Femur (tissue), 1 donor: ENCODE measurements at regions not wholly inside any gene's neighbourhood (a gene's known extent, or its start where the extent isn't known, plus 50 kb on each side); places are given as distances from the start of the nearest gene placed in this dataset.

Source experiments
- DNase-seq: peaks from one replicate; pipeline ENCODE4 v3.0.0-alpha.2; 2017

DNA sequence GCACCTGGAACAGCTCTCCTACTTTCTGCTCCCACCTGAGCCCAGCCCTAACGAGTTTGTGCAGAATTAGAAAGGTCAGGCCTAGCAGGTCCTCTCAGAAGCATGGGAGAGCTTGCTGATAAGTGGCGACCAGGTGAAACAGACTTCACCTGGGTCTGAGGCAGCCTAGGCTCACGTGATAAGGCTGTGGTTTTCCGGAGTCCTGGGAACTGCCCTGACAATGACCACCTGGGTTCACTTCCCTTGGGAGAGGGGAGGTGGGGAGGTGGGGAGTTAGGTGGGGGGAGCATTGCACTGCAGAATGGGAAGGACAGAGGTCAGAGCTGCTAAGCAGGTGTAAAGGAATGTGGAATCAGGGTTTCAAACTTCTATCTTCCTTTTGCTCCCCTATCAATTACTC, 152.9 kb upstream of the MAP1B start:
- DNase-seq, result no peak

- DNase-seq, result no peak
Measured at GRCh38 chr5:71955723-71956122, 151.6 kb upstream of the MAP1B start.

DNA sequence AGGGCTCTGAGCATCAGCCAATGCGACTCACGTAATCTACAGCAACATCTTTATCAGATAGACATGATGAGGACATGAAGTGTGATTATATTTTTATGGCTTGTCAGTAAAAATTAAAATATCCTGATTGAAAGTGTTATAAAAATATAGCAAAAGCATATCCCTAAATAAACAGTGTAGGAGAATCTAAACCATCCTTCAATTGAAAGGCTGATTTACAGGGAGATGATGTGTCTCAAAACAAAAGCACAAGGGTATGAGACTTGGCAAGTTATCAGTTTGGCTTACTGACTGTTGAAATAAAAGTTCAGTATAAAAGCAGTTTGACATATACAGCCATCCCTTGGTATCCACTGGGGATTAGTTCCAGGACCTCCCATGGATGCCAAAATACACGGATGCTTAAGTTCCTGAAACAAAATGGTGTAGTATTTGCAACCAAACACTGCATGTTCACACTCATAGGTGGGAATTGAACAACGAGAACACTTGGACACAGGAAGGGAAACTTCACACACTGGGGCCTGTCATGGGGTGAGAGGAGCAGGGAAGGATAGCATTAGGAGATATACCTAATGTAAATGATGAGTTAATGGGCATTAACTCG, 149.9 kb upstream of the MAP1B start:
- DNase-seq, result no peak

- no peak for DNase-seq
Measured at GRCh38 chr5:71960195-71960594, 147.1 kb upstream of the MAP1B start.

GRCh38 chr5:71961786-71962185, 145.5 kb upstream of the MAP1B start:
- no peak for DNase-seq

DNA sequence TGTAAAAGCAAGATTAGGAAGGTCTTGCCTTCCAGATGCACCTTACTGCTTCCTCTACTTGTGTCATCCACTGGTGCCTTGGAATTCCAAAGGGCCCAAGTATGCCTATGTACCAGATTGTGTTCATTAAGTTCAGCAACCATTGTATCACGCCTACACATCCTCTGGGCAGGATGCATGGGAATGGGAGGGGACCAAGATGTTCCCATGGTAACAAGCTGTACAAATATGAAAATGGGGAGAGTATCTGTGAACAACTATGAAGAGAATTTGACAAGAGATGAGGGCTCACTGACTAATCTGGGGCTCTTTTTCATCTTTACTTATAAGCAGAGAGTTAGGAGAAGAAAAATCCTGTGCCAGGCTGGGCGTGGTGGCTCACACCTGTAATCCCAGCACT, 137.8 kb upstream of the MAP1B start:
- no peak for DNase-seq

DNA sequence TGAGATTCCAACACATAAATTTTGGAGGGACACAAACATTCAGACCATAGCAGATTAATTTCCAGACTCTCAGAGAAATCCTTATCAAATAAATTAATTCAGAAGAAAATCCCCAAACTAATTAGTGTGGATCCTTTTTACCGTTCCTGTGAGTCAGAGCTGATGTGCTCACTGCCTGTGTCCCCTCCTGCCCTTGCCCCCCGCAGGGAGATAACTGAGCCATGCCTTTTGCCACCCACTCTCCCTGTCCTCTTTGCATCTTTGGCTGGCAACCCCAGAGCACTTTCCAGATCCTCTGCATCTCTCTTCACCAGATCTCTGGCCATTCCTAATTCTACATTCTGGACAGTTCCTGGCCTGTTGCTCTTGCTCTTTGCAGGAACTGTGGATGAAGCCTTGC, 135.4 kb upstream of the MAP1B start:
- DNase-seq, result no peak

GRCh38 chr5:71972777-71973473, 134.3 kb upstream of the MAP1B start:
- no peak for DNase-seq

GRCh38 chr5:71973563-71973962, 133.7 kb upstream of the MAP1B start:
- no peak for DNase-seq

GRCh38 chr5:71974165-71974564, 133.1 kb upstream of the MAP1B start:
- DNase-seq, result no peak

- DNase-seq, result no peak
Measured at GRCh38 chr5:71974622-71975021, 132.7 kb upstream of the MAP1B start.

- DNase-seq, result no peak
Measured at GRCh38 chr5:71976449-71976848, 130.8 kb upstream of the MAP1B start.

- peak; percentile 26 for DNase-seq
Measured at GRCh38 chr5:71977311-71977710, 130.0 kb upstream of the MAP1B start.

DNA sequence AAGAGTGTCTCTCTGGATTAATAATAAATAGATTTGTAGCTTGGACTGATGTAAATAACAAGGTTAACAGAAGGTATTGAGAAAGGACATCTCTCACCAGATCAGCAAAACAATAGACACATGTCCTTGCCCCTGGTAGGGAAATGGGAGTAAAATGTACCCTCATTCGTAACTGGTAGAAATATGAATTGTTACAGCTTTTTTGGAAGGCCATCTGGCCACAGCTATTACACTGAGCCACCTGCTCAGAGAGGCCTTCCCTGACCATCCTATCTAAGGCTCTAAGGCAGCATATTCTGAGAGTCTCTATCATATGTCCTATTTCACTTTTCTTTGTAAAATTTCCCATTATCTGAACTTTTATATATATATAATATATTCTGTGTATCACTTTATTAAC, 129.1 kb upstream of the MAP1B start:
- DNase-seq, result no peak

- DNase-seq, result no peak
Measured at GRCh38 chr5:71982717-71983395, 124.4 kb upstream of the MAP1B start.

DNA sequence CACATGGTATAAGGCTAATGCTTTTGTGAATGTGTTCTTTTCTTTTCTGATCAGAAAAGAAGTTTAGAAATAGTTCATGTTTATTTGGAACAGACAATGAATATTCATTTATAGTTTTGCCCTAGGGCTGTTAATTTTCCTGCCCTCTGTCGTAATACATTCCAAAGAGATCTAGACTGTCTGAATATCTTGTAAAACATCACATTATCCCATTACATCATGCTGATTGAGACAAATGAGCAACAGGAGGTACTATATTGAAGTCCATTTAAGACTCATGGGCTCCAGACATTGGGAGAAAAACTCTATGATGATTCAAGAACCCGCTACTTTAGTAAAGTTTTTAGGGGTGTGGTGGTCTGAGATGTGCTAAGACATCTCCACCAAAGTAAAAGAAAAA, 121.2 kb upstream of the MAP1B start:
- DNase-seq, result no peak

GRCh38 chr5:71988808-71989207, 118.5 kb upstream of the MAP1B start:
- no peak for DNase-seq

- DNase-seq, result no peak
Measured at GRCh38 chr5:71993600-71993999, 113.7 kb upstream of the MAP1B start.

- no peak for DNase-seq
Measured at GRCh38 chr5:71996789-71997188, 110.5 kb upstream of the MAP1B start.

- DNase-seq, result no peak
Measured at GRCh38 chr5:71998746-71999145, 108.5 kb upstream of the MAP1B start.

- no peak for DNase-seq
Measured at GRCh38 chr5:72000707-72001106, 106.6 kb upstream of the MAP1B start.

DNA sequence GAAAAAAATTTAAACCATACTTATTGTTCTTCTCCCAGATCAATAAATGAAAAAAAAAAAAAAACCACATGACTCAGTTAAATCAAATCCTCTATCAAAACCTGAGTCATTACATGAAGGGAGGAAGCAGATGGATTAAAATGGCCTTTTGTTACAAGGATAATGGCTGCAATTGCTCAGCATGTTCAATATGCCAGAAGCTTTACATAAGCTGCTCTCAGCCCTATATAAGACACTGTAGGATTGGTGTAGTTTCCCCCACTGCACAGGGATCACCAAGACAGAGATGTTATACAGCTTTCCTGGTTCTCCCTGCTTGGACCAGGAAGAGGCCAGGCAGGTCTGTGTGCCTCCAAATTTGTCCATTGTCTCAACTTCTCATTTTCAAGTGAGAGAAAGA, 101.6 kb upstream of the MAP1B start:
- DNase-seq, result no peak

GRCh38 chr5:72006361-72006760, 100.9 kb upstream of the MAP1B start:
- no peak for DNase-seq

DNA sequence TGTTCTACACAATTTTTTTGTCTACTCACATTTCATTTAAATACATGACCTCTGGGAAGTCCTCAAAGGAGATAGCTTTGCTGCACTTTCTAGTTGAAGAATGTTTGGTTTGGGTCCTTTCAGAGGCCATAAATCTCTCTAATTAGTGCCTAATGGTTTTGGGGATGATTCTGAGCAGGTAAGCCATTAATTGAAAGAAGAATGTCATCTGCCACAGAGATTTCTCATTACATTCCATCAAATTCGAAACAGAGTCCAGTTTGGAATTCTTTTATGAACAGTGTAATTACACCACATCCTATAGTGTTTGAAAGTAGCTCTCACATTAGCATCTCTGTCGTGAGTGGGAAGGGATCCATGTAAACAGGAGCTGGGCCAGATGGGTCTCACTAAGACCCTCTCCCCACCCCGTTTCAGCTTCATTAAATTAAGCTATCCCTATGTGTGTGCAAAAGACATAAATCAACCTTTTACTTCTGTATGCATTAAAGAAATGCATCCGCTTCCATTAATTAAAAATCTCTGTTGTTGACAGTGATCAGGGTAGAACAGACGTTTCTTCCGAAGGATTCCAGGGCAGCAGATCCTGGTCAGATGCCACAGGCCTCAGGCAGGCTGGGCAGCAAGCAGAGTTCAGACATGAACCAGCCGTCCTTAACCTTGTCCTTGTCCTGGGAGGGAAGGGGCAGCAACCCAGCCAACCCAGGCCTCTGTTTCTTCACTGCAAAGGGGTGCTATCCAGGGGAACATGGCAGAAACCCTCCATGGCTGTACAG, 99.8 kb upstream of the MAP1B start:
- no peak for DNase-seq
